Hematopoietic multipotent progenitor cell treated with erythropoietin and hydrocortisone succinate and interleukin-3 and kit ligand, for 8 days (in vitro differentiated cells): ENCODE measurements at regions not wholly inside any gene's neighbourhood (a gene's known extent, or its start where the extent isn't known, plus 50 kb on each side); places are given as distances from the start of the nearest gene placed in this dataset.

ENCODE experiments used
- DNase-seq: peaks from one replicate; pipeline ENCODE4 v3.0.0-alpha.2; 2015

GRCh38 chr6:167588920-167589614 is 237.6 kb upstream of the AFDN start:
- no peak for DNase-seq

GRCh38 chr6:167589615-167589940 is 237.1 kb upstream of the AFDN start:
- no peak for DNase-seq

- no peak for DNase-seq
Measured at GRCh38 chr6:167590193-167590592, 236.5 kb upstream of the AFDN start.
